GM19463 (cell line): ENCODE measurements at regions not wholly inside any gene's neighbourhood (a gene's known extent, or its start where the extent isn't known, plus 50 kb on each side); places are given as distances from the start of the nearest gene placed in this dataset.

Experiments
- ATAC-seq: cut with Tn5 transposase; IDR thresholded peaks from one replicate; pipeline ENCODE4 v1.9.1; 2021; ENCODE audit warnings: mild to moderate bottlenecking, moderate library complexity; ENCODE audit not compliant: unreplicated experiment

GRCh38 chr12:18955594-18955993 is 173.9 kb upstream of the PLEKHA5 start:
- no peak for ATAC-seq

GRCh38 chr12:18965203-18965602 is 164.3 kb upstream of the PLEKHA5 start:
- ATAC-seq: no peak

DNA sequence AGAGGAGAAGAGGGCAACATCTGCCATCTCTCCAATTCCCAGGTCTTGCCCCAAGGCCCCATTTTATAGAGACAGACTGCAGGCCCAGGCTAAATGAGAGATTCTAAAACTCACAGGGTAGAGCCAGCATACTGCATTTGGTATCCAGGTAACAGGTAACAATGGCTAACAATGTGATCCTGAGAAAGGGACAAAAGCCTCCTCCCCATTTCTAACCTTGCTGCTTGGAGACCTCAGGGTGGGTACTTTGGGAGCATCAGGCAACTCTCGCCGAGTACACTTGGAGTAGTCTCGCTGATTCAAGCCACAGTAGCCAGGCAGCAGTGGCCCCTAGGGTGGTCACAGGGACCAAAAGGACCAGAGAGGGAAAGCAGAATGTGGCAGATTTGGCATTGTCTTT is 162.6 kb upstream of the PLEKHA5 start:
- ATAC-seq: no peak

GRCh38 chr12:18967814-18968213 is 161.7 kb upstream of the PLEKHA5 start:
- ATAC-seq: no peak

- no peak for ATAC-seq
These were observed 160.0 kb upstream of the PLEKHA5 start for GRCh38 chr12:18969512-18969911.

GRCh38 chr12:18970603-18971002 is 158.9 kb upstream of the PLEKHA5 start:
- no peak for ATAC-seq

DNA sequence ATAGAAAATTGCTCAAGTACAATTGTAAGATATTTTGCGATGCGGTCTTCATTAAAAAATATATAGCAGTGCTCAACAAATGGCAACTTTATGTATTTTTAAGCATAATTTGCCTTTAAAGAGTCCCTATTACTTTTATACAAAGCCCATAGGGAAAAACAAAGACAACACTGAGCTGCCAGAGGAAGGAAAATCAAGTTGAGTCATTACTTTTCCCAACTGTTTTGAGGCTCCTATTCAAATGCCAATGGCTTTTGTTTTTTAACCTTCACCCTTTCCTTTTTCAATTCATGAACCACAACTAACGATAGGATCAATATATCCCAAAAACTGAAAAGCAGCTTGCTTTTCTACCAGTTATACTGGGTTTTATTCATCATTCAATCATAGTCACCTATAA is 157.6 kb upstream of the PLEKHA5 start:
- ATAC-seq: no peak

GRCh38 chr12:18975933-18976332 is 153.6 kb upstream of the PLEKHA5 start:
- no peak for ATAC-seq

DNA sequence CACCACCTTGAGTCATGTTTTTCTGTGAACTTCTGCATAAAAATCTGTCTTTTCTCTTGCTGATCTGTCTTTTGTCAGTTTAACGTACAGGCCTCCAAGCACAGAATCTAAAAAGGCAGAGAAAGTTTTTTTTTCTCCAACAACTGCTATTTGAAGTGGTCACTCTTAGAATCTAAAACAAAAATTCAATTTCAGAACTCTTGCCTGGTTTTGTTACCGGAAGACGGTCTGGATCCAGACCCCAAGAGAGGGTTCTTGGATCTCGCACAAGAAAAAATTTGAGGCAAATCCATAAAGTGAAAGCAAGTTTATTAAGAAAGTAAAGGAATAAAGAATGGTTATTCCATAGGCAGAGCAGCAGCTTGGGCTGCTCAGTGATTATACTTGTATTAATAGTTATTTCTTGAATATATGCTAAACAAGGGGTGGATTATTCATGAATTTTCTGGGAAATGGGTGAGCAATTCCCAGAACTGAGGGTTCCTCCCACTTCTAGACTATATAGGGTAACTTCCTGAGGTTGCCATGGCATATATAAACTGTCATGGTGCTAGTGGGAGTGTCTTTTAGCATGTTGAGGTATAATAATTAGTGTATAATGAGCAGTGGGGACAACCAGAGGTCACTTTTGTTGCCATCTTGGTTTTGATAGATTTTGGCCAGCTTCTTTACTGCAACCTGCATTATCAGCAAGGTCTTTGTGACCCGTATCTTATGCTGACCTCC is 150.0 kb upstream of the PLEKHA5 start:
- no peak for ATAC-seq

DNA sequence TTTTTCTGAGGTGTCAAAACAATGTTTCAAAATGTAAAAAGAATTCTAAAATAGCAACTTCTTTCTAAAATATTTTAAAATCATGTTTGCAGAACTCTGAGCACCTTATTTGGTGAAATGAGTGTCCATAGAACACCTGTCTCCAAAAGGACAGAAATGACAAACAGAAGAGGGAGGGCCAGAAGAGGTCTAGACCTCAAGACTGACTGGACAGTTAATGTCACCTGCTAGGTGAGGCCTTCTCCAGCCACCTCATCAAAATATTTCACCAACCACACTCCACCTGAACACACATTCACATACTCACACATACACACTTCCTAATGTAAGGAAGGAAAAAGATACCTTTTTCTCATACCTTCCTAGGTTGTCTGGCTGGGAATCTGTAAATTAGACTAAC is 147.8 kb upstream of the PLEKHA5 start:
- ATAC-seq: no peak

DNA sequence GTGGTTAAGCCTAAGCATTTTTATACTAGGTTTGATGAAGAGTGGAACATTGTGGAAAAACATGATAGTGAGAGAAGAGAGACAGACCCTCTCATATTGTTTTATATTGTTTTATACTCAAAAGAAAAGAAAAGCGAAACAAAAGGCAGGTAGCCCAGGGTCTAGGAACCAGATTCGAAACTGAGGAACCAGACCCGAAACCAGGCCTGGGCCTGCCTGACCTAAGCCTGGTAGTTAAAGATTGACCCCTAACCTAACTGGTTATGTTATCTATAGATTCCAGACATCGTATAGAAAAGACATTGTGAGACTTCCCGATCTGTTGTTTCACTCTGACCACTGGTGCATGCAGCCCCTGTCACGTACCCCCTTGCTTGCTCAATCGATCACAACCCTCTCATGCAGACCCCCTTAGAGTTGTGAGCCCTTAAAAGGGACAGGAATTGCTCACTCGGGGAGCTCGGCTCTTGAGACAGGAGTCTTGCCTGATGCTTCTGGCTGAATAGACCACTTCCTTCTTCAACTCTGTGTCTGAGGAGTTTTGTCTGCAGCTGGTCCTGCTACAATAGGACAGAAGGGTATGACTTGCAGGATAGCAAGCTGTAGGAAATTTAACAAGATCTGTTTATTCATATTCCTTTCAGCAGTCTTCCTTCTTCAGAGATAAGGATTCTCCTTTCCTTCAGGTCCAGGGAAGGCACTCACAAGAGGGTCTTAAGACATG is 147.1 kb upstream of the PLEKHA5 start:
- peak; percentile 51 for ATAC-seq

- ATAC-seq: no peak
These were observed 145.7 kb upstream of the PLEKHA5 start for GRCh38 chr12:18983854-18984253.

DNA sequence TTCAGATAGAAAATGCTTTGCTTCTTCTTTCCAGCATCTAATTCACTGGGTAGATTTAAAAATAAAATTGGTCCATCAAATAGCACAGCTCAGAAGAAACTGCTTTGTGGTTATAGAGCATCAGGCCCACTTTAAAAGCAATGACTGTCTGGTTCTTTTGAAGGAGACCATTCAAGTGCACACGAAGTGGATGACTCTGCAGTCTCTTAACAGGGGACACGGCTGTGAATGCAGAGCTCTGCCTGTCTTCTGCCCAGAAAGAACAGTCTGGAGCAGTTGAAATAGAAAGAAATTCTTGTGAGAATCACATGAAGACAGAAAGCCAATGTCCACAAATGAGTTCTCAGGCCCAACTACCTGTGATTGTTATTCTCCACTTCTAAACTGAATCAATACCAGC is 138.7 kb upstream of the PLEKHA5 start:
- no peak for ATAC-seq

DNA sequence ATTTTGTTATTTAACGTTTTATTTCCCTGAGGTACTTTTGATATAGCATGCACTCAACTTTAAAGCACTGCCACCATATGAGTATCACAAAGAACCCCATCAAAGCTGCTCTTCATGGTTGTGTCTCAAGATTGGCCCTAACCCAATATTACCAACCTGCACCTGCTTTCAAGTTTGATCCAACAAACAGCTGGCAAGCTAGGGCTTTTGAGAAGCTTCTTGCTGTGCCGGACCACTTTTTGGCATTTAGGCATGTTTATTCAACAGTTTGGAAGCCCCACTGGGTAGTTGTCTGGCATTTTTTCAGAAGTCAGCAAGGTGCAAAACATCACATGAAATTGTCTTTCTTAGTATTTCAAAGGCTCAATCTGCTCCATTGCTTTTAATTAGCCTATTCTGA is 137.2 kb upstream of the PLEKHA5 start:
- no peak for ATAC-seq

DNA sequence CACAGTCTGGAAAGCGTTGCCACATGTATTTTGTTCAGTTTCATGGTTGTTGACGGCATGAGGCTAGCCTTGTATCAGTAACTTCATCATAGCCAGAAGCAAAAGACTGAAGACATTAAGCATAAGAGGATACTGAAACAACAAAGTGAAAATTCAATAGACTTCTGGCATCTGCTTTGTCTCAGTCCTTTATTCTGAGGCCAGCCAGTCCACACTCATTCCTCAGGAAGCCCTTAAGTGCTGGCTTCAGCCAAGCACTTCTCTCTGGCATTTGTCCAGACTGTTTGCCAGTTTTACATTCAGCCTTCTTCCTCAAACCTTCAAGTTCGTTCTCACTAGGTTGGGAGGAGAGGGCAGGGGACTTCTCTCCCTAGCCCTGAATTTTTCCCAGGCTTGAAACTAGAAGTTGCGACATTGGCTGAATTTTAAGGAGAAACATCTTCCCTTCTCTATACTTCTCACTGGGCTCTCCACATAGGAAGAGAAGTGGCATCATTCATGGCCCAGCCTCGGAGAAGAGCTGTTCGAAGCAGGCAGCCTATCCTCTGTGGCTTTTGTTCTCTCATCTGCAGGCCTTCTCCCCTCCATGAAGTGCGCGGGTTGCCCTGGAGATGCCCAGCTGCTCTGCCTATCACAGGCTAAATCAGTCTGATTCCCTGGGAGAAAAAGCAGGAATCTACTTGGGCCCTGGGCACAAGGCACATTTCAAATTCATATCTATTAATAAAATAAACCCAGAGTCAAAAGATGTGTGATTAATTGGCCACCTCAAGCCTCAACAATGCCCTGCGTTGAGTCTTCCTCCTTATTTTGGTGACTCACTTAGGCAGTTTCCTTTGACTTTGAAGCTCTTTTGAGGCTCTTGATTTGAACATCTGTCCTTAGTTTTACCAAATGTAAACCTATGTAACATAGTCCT is 130.9 kb upstream of the PLEKHA5 start:
- no peak for ATAC-seq

- no peak for ATAC-seq
These were observed 128.7 kb upstream of the PLEKHA5 start for GRCh38 chr12:19000836-19001235.

DNA sequence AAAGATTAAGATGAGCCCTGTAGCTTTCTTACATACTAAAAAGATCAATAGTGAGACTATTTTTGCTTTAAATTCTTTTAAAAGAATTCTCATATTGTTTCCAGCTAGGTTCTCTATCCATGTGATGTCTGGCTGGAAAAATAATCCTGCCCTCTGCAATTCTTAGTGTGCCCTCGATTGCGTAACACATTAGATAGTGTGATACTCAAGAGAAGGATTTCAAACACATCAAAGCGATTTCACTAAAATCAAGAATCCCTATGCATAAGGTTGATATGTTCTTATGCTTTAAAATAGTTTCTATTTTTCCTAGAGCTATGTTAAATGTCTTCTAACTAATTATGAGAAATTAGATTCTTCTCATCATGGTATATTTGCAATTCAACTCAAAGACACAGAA is 127.3 kb upstream of the PLEKHA5 start:
- ATAC-seq: no peak

DNA sequence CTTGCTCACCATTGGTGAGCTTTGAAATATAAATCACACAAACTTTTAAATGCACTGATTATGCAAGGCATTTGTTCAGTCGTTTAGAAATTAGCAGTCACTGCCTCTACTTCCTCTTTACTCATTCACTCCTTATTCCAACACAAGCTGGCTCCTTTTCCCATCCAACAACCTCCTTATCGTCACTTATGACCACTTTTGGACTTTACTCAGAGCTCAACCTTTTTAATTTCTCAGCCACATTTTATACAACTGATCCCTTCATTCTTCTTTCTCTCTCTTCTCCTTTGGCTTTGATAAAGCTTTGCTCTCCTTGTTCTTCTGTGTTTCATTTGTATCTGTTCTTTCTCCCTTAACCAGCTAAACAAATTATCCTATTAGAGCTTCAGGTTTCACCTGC is 126.4 kb upstream of the PLEKHA5 start:
- ATAC-seq: no peak

DNA sequence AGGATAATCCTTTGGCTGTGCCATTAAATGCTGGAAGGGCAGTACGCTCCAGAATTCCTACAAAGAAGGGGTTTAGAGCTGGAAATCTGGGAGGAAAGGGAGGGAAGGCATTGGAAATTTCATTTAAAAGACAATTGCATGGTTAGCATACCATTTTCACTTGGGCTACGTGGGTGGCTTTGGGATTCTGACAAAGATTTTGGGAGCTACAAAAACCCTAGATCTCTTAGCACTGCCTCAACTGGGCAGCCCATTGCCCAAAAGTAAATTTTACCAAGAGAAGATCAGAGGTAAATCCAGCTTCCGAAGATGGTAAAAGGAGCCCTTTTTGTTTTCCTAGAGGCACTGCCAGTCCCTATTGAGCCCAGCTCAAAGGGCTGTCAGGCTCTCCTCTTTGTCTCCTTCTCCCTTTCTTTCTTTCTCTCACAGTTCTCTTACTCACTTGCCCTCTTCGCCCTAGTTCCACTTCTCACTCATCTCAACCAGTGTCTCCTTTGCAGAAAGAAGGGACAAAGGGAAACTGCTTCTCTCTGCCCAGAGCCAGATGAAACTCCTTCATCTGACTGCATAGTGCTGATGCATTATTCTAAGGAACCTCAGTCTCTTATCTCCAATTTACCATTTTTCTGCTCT is 125.4 kb upstream of the PLEKHA5 start:
- no peak for ATAC-seq

DNA sequence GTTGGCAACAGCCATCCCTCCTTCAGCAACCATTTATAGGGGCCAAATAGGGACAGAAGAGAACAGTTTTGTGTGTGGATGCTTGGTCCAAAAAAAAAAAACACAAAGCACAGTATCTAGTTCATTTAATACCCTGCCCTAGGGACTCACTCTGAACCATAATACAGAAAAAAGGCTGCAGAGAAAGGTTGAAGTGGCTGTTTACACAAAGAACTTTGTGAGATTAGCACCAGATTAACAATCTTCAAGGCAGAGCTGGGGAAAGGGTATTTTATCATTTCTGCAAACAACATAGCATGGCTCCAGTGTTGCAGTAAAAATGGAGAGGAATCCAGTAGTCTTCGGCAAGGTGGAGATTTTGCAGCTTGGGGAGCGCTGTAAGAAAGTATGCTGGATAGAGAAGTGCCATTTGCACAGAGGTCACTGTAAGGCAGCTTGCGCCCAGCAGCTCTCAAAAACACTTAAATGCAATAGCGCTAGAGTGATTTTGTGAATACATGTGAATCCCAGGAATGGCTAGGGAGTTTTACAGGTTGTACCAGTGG is 124.2 kb upstream of the PLEKHA5 start:
- ATAC-seq: no peak

DNA sequence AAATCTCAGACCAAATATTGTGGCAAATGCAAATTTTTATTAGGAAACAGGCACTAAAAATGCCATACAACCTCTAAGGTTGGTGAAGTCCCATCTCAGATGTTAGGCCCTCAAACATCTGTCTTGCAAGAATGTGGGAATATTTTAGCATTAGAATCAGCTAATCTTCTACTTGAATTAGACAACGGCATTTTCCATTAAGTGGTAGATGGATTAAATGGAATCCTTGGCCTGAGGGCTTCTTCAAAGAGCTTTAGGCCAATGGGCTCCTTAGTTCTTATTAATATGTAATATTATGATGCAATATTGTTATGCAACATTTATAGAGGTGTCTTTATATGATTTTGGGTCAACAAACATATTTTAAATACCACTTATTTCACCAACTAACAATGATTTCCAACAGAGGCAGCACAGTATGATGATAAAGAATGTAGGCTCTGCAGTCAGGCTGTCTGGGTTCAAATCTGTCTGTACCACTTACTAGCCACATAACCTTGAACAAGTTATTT is 122.9 kb upstream of the PLEKHA5 start:
- ATAC-seq: no peak
